Peyer's patch (tissue), 4 donors: ENCODE measurements at regions not wholly inside any gene's neighbourhood (a gene's known extent, or its start where the extent isn't known, plus 50 kb on each side); places are given as distances from the start of the nearest gene placed in this dataset.

Experiments used
- POLR2A ChIP-seq, 2 donors: fragments of 450-650 bp; IDR thresholded peaks; one replicate each; pipeline ENCODE4 v1.5.1; 2017; ENCODE audit warnings: antibody characterized with exemption in 2 of 2, mild to moderate bottlenecking in 2 of 2, moderate library complexity in 2 of 2
- TF ChIP-seq, protein P1 (sequence below), 6 experiments: fragments of 450-650 bp in 4 of 6; fragments of 200-600 bp in 2 of 6; sonication (generic) in 1 of 6; IDR thresholded peaks; one replicate each; pipeline ENCODE4 v1.5.1; 2017 to 2019; ENCODE audit warnings: antibody characterized with exemption in 6 of 6, mild to moderate bottlenecking in 3 of 6, moderate library complexity in 1 of 6

DNA sequence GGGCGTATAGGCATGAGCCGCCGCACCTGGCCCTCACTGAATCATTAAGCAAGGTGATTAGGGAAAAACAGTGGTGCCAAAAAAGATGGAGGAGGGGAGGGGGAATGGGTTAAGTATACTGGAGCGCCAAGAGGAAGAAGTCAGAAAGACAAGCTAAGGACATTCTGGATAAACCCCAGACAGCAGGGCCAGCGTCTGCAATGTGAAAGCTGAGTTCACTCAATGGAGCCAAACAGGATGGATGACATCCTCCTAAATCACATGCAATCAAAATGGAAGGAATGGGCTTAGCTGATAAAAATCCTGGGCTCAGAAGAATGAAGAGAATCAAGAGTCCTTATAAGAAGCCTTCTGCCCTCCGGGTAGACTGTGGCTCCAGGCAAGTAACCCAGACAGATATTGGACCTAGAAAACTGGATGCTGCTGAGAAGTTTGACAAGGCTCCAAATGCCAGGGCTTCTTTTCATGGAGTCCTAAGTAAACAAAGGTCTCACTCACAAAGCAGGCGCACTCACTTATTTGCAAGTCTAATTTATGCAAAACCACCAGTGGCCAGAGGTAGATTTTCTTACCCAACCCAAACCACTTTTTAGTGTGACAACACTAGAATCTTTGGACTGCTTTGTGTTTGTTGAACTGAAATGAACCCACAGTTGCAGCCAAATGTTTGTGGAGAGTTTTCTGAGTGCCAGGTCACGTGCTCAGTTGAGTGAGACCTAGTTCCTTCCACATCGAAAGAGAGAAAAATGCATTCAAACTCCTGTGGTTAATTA, 519.1 kb upstream of the AUTS2 start:
- TF ChIP-seq, protein P1, sequence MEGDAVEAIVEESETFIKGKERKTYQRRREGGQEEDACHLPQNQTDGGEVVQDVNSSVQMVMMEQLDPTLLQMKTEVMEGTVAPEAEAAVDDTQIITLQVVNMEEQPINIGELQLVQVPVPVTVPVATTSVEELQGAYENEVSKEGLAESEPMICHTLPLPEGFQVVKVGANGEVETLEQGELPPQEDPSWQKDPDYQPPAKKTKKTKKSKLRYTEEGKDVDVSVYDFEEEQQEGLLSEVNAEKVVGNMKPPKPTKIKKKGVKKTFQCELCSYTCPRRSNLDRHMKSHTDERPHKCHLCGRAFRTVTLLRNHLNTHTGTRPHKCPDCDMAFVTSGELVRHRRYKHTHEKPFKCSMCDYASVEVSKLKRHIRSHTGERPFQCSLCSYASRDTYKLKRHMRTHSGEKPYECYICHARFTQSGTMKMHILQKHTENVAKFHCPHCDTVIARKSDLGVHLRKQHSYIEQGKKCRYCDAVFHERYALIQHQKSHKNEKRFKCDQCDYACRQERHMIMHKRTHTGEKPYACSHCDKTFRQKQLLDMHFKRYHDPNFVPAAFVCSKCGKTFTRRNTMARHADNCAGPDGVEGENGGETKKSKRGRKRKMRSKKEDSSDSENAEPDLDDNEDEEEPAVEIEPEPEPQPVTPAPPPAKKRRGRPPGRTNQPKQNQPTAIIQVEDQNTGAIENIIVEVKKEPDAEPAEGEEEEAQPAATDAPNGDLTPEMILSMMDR (IDR thresholded peaks at IDR 0.05) = no peak
- no peak for TF ChIP-seq POLR2A (IDR thresholded peaks at IDR 0.05)
